Hepatocyte (in vitro differentiated cells): ENCODE measurements at regions not wholly inside any gene's neighbourhood (a gene's known extent, or its start where the extent isn't known, plus 50 kb on each side); places are given as distances from the start of the nearest gene placed in this dataset.

ENCODE experiments used
- DNase-seq: peaks from one replicate; pipeline ENCODE4 v3.0.0-alpha.2; 2016; ENCODE audit warnings: low spot score
- H2AFZ ChIP-seq: fragments of 200-600 bp; sonication (generic); 2 replicates; pipeline ENCODE4 v1.6.0; 2016; ENCODE audit warnings: antibody characterized with exemption, mild to moderate bottlenecking
- H3K27ac ChIP-seq: fragments of 200-600 bp; sonication (generic); 2 replicates; pipeline ENCODE4 v1.5.1; 2016; ENCODE audit warnings: mild to moderate bottlenecking
- H3K27me3 ChIP-seq: fragments of 200-600 bp; sonication (generic); 2 replicates; pipeline ENCODE4 v1.6.1; 2016
- H3K36me3 ChIP-seq: fragments of 200-600 bp; sonication (generic); replicated peaks from 2 replicates; pipeline ENCODE4 v1.5.1; 2016; ENCODE audit warnings: low read depth; ENCODE audit not compliant: insufficient read depth
- H3K4me1 ChIP-seq: fragments of 200-600 bp; sonication (generic); 2 replicates; pipeline ENCODE4 v1.5.1; 2016; ENCODE audit warnings: mild to moderate bottlenecking, moderate library complexity; ENCODE audit not compliant: insufficient read depth
- H3K4me2 ChIP-seq: fragments of 200-600 bp; sonication (generic); 2 replicates; pipeline ENCODE4 v1.6.0; 2016
- H3K4me3 ChIP-seq: fragments of 200-600 bp; sonication (generic); 2 replicates; pipeline ENCODE4 v1.5.1; 2016; ENCODE audit warnings: mild to moderate bottlenecking
- H3K79me2 ChIP-seq: fragments of 200-600 bp; sonication (generic); 2 replicates; pipeline ENCODE4 v1.6.0; 2017; ENCODE audit warnings: mild to moderate bottlenecking
- H3K9me2 ChIP-seq: fragments of 200-600 bp; sonication (generic); replicated peaks from 2 replicates; pipeline ENCODE4 v1.6.0; 2017; ENCODE audit warnings: mild to moderate bottlenecking; ENCODE audit not compliant: insufficient read depth
- H3K9me3 ChIP-seq: fragments of 200-600 bp; sonication (generic); 2 replicates; pipeline ENCODE4 v1.5.1; 2016; ENCODE audit warnings: low read depth, mild to moderate bottlenecking
- H4K20me1 ChIP-seq: fragments of 200-600 bp; sonication (generic); 2 replicates; pipeline ENCODE4 v1.6.0; 2016; ENCODE audit warnings: mild to moderate bottlenecking; ENCODE audit not compliant: insufficient read depth, poor library complexity, severe bottlenecking
- EZH2 ChIP-seq: fragments of 200-600 bp; sonication (generic); IDR thresholded peaks from 2 replicates; pipeline ENCODE4 v1.6.1; 2016; ENCODE audit warnings: antibody characterized with exemption, mild to moderate bottlenecking, borderline replicate concordance
- EZH2phosphoT487 ChIP-seq: fragments of 200-600 bp; sonication (generic); IDR thresholded peaks from one replicate; pipeline ENCODE4 v1.6.1; 2018; ENCODE audit warnings: antibody characterized with exemption, mild to moderate bottlenecking, low read depth, moderate library complexity; ENCODE audit not compliant: unreplicated experiment, severe bottlenecking
- WGBS: methylation state at CpG from one replicate; pipeline ENCODE4 v1.1.6; 2016; ENCODE audit warnings: low lambda C conversion rate; ENCODE audit errors: missing lambda C conversion rate; 5-methylcytosine and 5-hydroxymethylcytosine counted together
- TF ChIP-seq, protein P1 (sequence below): fragments of 200-600 bp; sonication (generic); IDR thresholded peaks from 2 replicates; pipeline ENCODE4 v1.5.1; 2016; ENCODE audit warnings: antibody characterized with exemption, mild to moderate bottlenecking; ENCODE audit not compliant: poor library complexity

DNA sequence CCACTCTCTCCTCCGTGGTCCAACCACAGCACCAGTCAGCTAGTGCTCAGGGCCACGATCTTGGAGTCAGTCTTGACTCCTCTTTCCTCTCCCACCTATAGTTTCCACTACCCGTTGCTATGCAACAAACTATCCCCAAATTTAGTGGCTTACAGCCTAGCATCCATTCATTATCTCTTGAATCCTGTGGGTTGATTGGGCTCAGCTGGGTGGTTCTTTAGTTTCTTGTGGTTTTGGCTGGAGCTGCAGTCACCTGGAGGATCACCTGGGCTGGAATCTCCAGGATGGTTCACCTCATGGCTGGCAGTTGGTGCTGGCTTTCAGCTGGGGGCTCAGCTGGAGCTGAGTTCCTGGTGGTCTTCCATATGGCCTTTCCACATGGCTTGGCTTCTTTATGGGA lies 149.9 kb downstream of the ASB1 start:
- no peaks in the 10 kb centered on the region for H3K9me3 ChIP-seq
- H3K4me3 ChIP-seq: no peak overlapping the region
- no peak overlapping the region for H2AFZ ChIP-seq
- H3K27ac ChIP-seq: no peak overlapping the region
- no peaks in the 10 kb centered on the region for H3K4me1 ChIP-seq
- H3K27me3 ChIP-seq: no peaks in the 10 kb centered on the region
- H3K36me3 ChIP-seq: no peaks in the 10 kb centered on the region
- no peaks in the 10 kb centered on the region for H3K79me2 ChIP-seq
- no peak for DNase-seq
- no peaks in the 10 kb centered on the region for H4K20me1 ChIP-seq
- 74% methylated on average over 3 of the region's 3 CpGs for WGBS
- no peaks in the 10 kb centered on the region for H3K9me2 ChIP-seq
- TF ChIP-seq EZH2phosphoT487 (no peak), EZH2 (no peak)
- TF ChIP-seq, protein P1, sequence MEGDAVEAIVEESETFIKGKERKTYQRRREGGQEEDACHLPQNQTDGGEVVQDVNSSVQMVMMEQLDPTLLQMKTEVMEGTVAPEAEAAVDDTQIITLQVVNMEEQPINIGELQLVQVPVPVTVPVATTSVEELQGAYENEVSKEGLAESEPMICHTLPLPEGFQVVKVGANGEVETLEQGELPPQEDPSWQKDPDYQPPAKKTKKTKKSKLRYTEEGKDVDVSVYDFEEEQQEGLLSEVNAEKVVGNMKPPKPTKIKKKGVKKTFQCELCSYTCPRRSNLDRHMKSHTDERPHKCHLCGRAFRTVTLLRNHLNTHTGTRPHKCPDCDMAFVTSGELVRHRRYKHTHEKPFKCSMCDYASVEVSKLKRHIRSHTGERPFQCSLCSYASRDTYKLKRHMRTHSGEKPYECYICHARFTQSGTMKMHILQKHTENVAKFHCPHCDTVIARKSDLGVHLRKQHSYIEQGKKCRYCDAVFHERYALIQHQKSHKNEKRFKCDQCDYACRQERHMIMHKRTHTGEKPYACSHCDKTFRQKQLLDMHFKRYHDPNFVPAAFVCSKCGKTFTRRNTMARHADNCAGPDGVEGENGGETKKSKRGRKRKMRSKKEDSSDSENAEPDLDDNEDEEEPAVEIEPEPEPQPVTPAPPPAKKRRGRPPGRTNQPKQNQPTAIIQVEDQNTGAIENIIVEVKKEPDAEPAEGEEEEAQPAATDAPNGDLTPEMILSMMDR: no peak
- H3K4me2 ChIP-seq: no peak overlapping the region

DNA sequence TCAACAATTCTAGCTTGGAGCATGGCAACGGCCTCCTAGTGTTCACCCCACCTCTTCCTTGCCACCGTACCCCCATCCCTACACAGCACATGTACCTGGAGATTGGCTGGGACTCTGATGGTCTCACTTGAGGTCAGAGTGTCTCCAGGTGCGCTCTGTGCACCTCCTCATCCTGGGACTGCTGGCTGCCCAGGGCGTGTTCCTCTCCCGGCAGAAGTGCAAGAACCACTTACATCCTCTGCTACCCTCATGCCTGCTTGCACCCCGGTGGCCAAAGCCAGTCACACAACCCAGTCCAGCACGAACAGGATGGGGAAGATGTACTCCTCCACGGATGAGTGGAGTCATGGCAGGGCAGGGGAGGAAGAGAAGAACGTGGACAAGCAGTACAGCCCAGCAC lies 151.5 kb downstream of the ASB1 start:
- Histone ChIP-seq H3K9me3 (no peaks in the 10 kb centered on the region), H3K27me3 (no peaks in the 10 kb centered on the region), H3K4me1 (no peaks in the 10 kb centered on the region), H3K27ac (no peak overlapping the region), H3K4me3 (no peak overlapping the region), H3K36me3 (no peaks in the 10 kb centered on the region), H3K4me2 (no peak overlapping the region), H3K79me2 (no peaks in the 10 kb centered on the region), H3K9me2 (no peaks in the 10 kb centered on the region), H4K20me1 (no peaks in the 10 kb centered on the region), H2AFZ (no peak overlapping the region)
- 70% methylated on average over 9 of the region's 9 CpGs for WGBS
- TF ChIP-seq EZH2phosphoT487: no peak
- TF ChIP-seq EZH2: no peak
- TF ChIP-seq, protein P1: no peak
- no peak for DNase-seq

DNA sequence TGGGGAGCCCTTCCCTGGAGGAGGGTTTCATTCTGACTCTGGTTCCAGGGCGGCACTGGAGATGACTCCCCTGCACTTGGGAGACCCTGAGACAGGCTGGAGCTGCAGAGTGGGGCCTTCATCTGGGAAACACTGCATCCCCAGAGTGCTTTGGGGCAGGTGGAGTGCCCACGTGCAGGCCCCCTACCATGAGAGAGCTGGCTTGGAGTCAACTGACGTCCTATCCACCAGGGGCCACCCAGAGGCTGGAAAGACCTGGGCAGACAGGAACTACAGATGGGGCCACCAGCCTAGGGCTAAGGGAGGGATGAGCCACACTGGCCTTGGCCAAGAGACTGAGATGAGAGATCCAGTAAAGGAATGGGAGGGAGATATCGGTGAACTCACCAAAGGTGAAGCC lies 153.8 kb downstream of the ASB1 start:
- no peaks in the 10 kb centered on the region for H3K9me3 ChIP-seq
- H3K36me3 ChIP-seq: no peaks in the 10 kb centered on the region
- no peaks in the 10 kb centered on the region for H3K9me2 ChIP-seq
- WGBS: 86% methylated on average over 4 of the region's 4 CpGs
- H3K4me2 ChIP-seq: no peak overlapping the region
- no peaks in the 10 kb centered on the region for H3K79me2 ChIP-seq
- no peak overlapping the region for H3K27ac ChIP-seq
- no peaks in the 10 kb centered on the region for H3K27me3 ChIP-seq
- no peak for DNase-seq
- no peaks in the 10 kb centered on the region for H4K20me1 ChIP-seq
- no peak overlapping the region for H3K4me3 ChIP-seq
- H3K4me1 ChIP-seq: no peaks in the 10 kb centered on the region
- no peak overlapping the region for H2AFZ ChIP-seq
- no peak for TF ChIP-seq EZH2
- TF ChIP-seq, protein P1: no peak
- no peak for TF ChIP-seq EZH2phosphoT487

DNA sequence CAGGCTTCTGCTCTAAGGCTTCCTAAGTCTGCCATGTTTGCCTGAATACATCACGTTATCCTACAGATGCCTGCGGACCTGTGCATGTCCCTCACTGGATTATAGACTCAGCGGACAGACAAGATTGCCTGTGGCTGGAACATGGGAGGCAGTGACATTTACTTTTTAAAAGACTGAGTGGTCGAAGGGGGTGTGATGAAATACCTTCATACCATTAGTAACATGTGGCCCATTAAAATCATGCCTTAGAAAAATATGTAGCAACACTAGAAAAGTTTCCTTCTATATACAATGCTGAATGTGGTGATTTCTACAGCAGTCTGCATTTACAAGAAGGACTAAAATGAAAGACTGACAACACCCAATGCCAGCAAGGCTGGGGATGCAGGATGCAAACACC lies 154.4 kb downstream of the ASB1 start:
- Histone ChIP-seq H4K20me1 (no peaks in the 10 kb centered on the region), H3K27ac (no peak overlapping the region), H3K4me2 (no peak overlapping the region), H3K36me3 (no peaks in the 10 kb centered on the region), H3K79me2 (no peaks in the 10 kb centered on the region), H3K27me3 (no peaks in the 10 kb centered on the region), H3K4me3 (no peak overlapping the region), H3K9me3 (no peaks in the 10 kb centered on the region), H3K4me1 (no peaks in the 10 kb centered on the region), H3K9me2 (no peaks in the 10 kb centered on the region), H2AFZ (no peak overlapping the region)
- 87% methylated on average over 4 of the region's 4 CpGs for WGBS
- TF ChIP-seq, protein P1: no peak
- no peak for TF ChIP-seq EZH2
- no peak for TF ChIP-seq EZH2phosphoT487
- no peak for DNase-seq
